ENCODE measurements at regions not wholly inside any gene's neighbourhood (a gene's known extent, or its start where the extent isn't known, plus 50 kb on each side); places are given as distances from the start of the nearest gene placed in this dataset.

DNA sequence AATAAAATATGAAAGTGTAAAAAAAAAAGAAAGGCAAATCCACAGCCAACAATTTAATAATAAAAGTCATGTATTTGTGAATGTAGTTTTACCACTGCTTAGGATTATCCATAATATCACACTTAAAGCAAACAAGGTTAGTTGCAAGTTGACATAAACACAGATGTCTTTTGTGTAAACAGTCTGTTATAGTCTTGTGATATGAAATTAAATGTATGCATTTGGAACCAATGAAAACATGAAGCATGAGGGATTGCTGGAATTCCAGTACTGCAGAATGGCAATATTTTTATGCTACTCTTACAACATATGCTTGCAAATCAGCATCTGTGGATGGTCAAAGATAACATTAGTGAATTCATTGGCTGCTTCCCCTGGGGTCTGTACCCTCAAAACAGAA, 148.1 kb downstream of the DNAJB9 start:
- Histone ChIP-seq H3K4me3 (replicated peaks; ENCODE audit: insufficient read depth, low read length) (no peak overlapping the region), H3K27ac (replicated peaks) (no peak overlapping the region), H3K27me3 (ENCODE audit: insufficient read depth, poor library complexity, severe bottlenecking) (no peaks in the 10 kb centered on the region)
- TF ChIP-seq SPI1 (IDR thresholded peaks at IDR 0.05; ENCODE audit: borderline replicate concordance, low read depth) (no peak), POLR2AphosphoS5 (IDR thresholded peaks at IDR 0.05; ENCODE audit: low read depth) (no peak), GABPA (IDR thresholded peaks at IDR 0.05; ENCODE audit: low read depth) (no peak)
- TF ChIP-seq, protein P1, sequence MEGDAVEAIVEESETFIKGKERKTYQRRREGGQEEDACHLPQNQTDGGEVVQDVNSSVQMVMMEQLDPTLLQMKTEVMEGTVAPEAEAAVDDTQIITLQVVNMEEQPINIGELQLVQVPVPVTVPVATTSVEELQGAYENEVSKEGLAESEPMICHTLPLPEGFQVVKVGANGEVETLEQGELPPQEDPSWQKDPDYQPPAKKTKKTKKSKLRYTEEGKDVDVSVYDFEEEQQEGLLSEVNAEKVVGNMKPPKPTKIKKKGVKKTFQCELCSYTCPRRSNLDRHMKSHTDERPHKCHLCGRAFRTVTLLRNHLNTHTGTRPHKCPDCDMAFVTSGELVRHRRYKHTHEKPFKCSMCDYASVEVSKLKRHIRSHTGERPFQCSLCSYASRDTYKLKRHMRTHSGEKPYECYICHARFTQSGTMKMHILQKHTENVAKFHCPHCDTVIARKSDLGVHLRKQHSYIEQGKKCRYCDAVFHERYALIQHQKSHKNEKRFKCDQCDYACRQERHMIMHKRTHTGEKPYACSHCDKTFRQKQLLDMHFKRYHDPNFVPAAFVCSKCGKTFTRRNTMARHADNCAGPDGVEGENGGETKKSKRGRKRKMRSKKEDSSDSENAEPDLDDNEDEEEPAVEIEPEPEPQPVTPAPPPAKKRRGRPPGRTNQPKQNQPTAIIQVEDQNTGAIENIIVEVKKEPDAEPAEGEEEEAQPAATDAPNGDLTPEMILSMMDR (IDR thresholded peaks at IDR 0.05; ENCODE audit: insufficient read depth, low read length), result no peak
- TF ChIP-seq, protein P2, sequence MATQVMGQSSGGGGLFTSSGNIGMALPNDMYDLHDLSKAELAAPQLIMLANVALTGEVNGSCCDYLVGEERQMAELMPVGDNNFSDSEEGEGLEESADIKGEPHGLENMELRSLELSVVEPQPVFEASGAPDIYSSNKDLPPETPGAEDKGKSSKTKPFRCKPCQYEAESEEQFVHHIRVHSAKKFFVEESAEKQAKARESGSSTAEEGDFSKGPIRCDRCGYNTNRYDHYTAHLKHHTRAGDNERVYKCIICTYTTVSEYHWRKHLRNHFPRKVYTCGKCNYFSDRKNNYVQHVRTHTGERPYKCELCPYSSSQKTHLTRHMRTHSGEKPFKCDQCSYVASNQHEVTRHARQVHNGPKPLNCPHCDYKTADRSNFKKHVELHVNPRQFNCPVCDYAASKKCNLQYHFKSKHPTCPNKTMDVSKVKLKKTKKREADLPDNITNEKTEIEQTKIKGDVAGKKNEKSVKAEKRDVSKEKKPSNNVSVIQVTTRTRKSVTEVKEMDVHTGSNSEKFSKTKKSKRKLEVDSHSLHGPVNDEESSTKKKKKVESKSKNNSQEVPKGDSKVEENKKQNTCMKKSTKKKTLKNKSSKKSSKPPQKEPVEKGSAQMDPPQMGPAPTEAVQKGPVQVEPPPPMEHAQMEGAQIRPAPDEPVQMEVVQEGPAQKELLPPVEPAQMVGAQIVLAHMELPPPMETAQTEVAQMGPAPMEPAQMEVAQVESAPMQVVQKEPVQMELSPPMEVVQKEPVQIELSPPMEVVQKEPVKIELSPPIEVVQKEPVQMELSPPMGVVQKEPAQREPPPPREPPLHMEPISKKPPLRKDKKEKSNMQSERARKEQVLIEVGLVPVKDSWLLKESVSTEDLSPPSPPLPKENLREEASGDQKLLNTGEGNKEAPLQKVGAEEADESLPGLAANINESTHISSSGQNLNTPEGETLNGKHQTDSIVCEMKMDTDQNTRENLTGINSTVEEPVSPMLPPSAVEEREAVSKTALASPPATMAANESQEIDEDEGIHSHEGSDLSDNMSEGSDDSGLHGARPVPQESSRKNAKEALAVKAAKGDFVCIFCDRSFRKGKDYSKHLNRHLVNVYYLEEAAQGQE (IDR thresholded peaks at IDR 0.05; ENCODE audit: insufficient replicate concordance, low read depth), result no peak
- no peak for DNase-seq (ENCODE audit: low read depth in 1 of 2, low spot score in 1 of 2)

GRCh38 chr7:108719631-108720030, 150.0 kb downstream of the DNAJB9 start:
- DNase-seq (ENCODE audit: low read depth in 1 of 2, low spot score in 1 of 2), result no peak
- H3K27me3 ChIP-seq (ENCODE audit: insufficient read depth, poor library complexity, severe bottlenecking), result no peaks in the 10 kb centered on the region
- TF ChIP-seq, protein P1 (IDR thresholded peaks at IDR 0.05; ENCODE audit: insufficient read depth, low read length), result no peak
- TF ChIP-seq POLR2AphosphoS5 (IDR thresholded peaks at IDR 0.05; ENCODE audit: low read depth) (no peak), SPI1 (IDR thresholded peaks at IDR 0.05; ENCODE audit: borderline replicate concordance, low read depth) (no peak), GABPA (IDR thresholded peaks at IDR 0.05; ENCODE audit: low read depth) (no peak)
- TF ChIP-seq, protein P2 (IDR thresholded peaks at IDR 0.05; ENCODE audit: insufficient replicate concordance, low read depth), result no peak
- no peak overlapping the region for H3K27ac ChIP-seq (replicated peaks)
- H3K4me3 ChIP-seq (replicated peaks; ENCODE audit: insufficient read depth, low read length), result no peak overlapping the region

DNA sequence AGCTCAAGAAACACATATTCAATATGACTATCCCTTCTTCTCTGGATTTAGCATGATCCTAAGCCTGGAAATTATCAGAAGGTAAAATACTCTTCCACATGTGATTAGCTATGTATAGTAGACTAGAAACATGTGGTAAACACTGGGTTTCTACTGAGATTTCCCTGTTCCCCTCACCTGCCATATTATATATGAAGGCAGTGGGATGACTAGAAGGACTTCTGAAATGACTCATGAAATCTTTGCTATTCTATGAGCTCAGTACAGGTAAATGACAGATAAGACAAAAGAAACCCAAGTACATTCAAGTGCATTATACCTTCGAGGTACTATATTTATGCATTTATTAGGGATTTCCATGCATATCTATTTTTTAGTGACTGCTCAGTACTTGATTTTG, 152.9 kb downstream of the DNAJB9 start:
- Histone ChIP-seq H3K4me3 (replicated peaks; ENCODE audit: insufficient read depth, low read length) (no peak overlapping the region), H3K27me3 (ENCODE audit: insufficient read depth, poor library complexity, severe bottlenecking) (no peaks in the 10 kb centered on the region), H3K27ac (replicated peaks) (no peak overlapping the region)
- TF ChIP-seq POLR2AphosphoS5 (IDR thresholded peaks at IDR 0.05; ENCODE audit: low read depth), result no peak
- DNase-seq (ENCODE audit: low read depth in 1 of 2, low spot score in 1 of 2), result no peak

DNA sequence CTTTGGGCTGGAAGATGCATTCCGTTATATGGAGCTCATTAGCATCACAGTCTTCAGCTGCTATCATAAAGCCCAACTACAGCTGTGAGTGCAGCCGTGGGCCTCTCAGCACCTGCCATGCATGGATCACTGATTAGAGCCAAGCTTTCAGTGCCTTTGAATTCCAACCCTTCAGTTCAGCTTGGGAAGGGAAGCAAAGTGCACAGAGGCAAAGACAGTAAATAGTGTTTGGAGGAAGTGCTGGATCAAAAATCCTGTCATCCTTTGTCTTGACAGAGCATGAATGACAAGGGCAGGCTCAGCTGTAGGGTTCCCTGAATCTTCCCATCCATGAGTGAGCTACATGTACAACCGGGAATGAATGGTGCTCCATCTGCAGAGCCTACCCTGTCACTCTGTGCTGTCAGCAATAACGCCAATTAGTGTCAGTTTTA, 153.7 kb downstream of the DNAJB9 start:
- no peak overlapping the region for H3K27ac ChIP-seq (replicated peaks)
- H3K27me3 ChIP-seq (ENCODE audit: insufficient read depth, poor library complexity, severe bottlenecking), result no peaks in the 10 kb centered on the region
- no peak for DNase-seq (ENCODE audit: low read depth in 1 of 2, low spot score in 1 of 2)
- H3K4me3 ChIP-seq (replicated peaks; ENCODE audit: insufficient read depth, low read length), result no peak overlapping the region
- TF ChIP-seq, protein P1 (IDR thresholded peaks at IDR 0.05; ENCODE audit: insufficient read depth, low read length), result no peak
- TF ChIP-seq, protein P2 (IDR thresholded peaks at IDR 0.05; ENCODE audit: insufficient replicate concordance, low read depth), result no peak
- no peak for TF ChIP-seq POLR2AphosphoS5 (IDR thresholded peaks at IDR 0.05; ENCODE audit: low read depth)
- TF ChIP-seq SPI1 (IDR thresholded peaks at IDR 0.05; ENCODE audit: borderline replicate concordance, low read depth), result no peak
- TF ChIP-seq GABPA (IDR thresholded peaks at IDR 0.05; ENCODE audit: low read depth), result no peak

Data from HL-60 (cell line).